Lung (tissue), 11 donors: ENCODE measurements at regions not wholly inside any gene's neighbourhood (a gene's known extent, or its start where the extent isn't known, plus 50 kb on each side); places are given as distances from the start of the nearest gene placed in this dataset.

Experiments used
- ATAC-seq: fragments of 200-7000 bp; cut with Tn5 transposase; one replicate; pipeline ENCODE4 v1.9.1; 2020; ENCODE audit warnings: moderate number of reproducible peaks; ENCODE audit not compliant: insufficient read depth, low FRiP score
- DNase-seq, 3 donors: peaks; one replicate each; pipeline ENCODE4 v3.0.0-alpha.2; 2013 to 2017
- H3K27ac ChIP-seq, 2 donors: one replicate each; pipeline ENCODE4 v1.5.1; 2013; ENCODE audit warnings: mild to moderate bottlenecking in 2 of 2, moderate library complexity in 2 of 2, control low read depth in 1 of 2, inconsistent platforms in 1 of 2, low read depth in 1 of 2, low read length in 1 of 2
- H3K27me3 ChIP-seq, 3 donors: one replicate each; pipeline ENCODE4 v1.5.1; 2013; ENCODE audit warnings: low read length in 2 of 3; ENCODE audit not compliant: control insufficient read depth in 3 of 3, insufficient read depth in 3 of 3
- H3K36me3 ChIP-seq, 4 donors: one replicate each; pipeline ENCODE4 v1.5.1; 2013; ENCODE audit warnings: low read length in 4 of 4, mild to moderate bottlenecking in 1 of 4, moderate library complexity in 1 of 4; ENCODE audit not compliant: control insufficient read depth in 4 of 4, insufficient read depth in 4 of 4
- H3K4me1 ChIP-seq, 5 donors: one replicate each; pipeline ENCODE4 v1.5.1; 2013; ENCODE audit warnings: low read length in 5 of 5, mild to moderate bottlenecking in 2 of 5, moderate library complexity in 1 of 5; ENCODE audit not compliant: control insufficient read depth in 5 of 5, insufficient read depth in 5 of 5
- H3K4me3 ChIP-seq: one replicate; pipeline ENCODE4 v1.5.1; 2013; ENCODE audit warnings: mild to moderate bottlenecking, control low read depth, moderate library complexity
- H3K9ac ChIP-seq, 2 donors: one replicate each; pipeline ENCODE4 v1.5.1; 2013; ENCODE audit warnings: low read length in 2 of 2, control low read depth in 1 of 2; ENCODE audit not compliant: insufficient read depth in 1 of 2
- H3K9me3 ChIP-seq, 4 donors: one replicate each; pipeline ENCODE4 v1.5.1; 2013; ENCODE audit warnings: low read length in 3 of 4, mild to moderate bottlenecking in 1 of 4, moderate library complexity in 1 of 4; ENCODE audit not compliant: control insufficient read depth in 4 of 4, insufficient read depth in 3 of 4
- WGBS, 2 donors: extraction: QIAGEN DNeasy Blood & Tissue Kit; methylation state at CpG; one replicate each; pipeline ENCODE4 v1.1.7; 2013; 5-methylcytosine and 5-hydroxymethylcytosine counted together
- TF ChIP-seq, protein P1 (sequence below): IDR thresholded peaks from 2 replicates; pipeline ENCODE4 v1.5.1; 2012; ENCODE audit warnings: mild to moderate bottlenecking; ENCODE audit errors: control extremely low read depth, extremely low read depth
- donor health status: control.
- donor health status: control.
- donor health status: Bipolar disorder and iron deficiency.
- donor health status: healthy.
- donor health status: DM: yes; HTN: yes; CAD: no.

DNA sequence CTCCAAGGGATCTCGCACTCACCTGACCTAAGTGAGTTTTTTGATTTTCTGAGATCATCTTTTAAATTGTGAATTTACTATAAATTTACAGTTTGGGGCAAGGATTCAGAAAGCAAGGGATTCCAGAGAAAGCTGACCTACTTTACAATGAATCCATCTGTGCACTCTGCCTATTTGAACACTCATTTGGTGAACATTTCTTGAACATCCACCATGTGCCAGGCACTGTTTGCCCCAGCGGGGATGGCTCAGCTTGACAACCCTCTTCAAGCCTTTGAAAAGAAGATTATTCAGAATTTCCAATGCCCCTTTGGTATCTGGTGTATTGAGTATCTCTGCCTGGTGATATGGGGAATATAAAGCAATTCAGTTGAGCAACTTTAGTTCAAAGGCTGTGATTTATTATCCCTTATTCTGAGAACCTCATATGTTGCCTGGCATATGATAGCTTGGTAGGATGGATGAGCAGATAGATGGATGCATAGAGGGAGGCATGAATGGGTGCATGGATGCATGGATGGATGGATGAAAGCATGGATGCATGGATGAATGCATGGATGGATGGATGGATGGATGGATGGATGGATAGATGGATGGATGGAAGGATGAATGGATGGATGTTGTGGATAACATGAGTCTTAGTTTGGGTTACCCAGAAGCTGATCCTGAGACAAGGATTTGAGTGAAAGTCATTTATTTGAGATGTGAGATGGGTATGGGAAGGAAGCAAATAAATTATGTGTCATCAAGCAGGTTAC lies 149.7 kb upstream of the ZNF366 start:
- no peaks in the 10 kb centered on the region for H3K4me1 ChIP-seq
- WGBS, 2 donors = 93 to 95% methylated on average over 2 of the region's 2 CpGs
- H3K27ac ChIP-seq = no peak overlapping the region
- no peak for ATAC-seq
- no peaks in the 10 kb centered on the region for H3K36me3 ChIP-seq
- DNase-seq = no peak
- no peak overlapping the region for H3K4me3 ChIP-seq
- H3K27me3 ChIP-seq = no peaks in the 10 kb centered on the region
- peaks cover 0 to 3% (median 0%) of the 10 kb centered on the region in 4 donors for H3K9me3 ChIP-seq
- no peak overlapping the region for H3K9ac ChIP-seq
- TF ChIP-seq, protein P1, sequence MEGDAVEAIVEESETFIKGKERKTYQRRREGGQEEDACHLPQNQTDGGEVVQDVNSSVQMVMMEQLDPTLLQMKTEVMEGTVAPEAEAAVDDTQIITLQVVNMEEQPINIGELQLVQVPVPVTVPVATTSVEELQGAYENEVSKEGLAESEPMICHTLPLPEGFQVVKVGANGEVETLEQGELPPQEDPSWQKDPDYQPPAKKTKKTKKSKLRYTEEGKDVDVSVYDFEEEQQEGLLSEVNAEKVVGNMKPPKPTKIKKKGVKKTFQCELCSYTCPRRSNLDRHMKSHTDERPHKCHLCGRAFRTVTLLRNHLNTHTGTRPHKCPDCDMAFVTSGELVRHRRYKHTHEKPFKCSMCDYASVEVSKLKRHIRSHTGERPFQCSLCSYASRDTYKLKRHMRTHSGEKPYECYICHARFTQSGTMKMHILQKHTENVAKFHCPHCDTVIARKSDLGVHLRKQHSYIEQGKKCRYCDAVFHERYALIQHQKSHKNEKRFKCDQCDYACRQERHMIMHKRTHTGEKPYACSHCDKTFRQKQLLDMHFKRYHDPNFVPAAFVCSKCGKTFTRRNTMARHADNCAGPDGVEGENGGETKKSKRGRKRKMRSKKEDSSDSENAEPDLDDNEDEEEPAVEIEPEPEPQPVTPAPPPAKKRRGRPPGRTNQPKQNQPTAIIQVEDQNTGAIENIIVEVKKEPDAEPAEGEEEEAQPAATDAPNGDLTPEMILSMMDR = no peak

DNA sequence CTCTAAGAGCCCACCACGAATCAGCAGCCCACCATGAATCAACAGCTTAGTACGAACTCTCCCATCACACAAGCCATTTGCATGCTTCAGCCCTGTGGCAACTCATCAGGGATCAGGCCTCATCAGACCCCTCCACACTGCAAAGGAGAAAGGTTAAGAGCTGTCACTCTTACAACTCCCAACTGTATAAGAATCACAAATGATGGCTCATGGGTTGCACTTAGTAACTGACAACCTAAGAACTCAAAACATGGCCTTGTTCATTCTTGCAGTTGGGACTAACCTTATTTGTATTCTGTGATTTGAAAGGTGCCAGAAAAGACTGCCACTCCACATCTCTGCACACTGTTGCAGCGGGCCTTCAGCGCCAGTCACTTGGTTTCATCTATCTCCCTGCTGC lies 149.1 kb upstream of the ZNF366 start:
- no peak for DNase-seq
- H3K36me3 ChIP-seq = no peaks in the 10 kb centered on the region
- H3K27ac ChIP-seq = no peak overlapping the region
- ATAC-seq = no peak
- TF ChIP-seq, protein P1 = no peak
- 88 to 90% methylated on average over 4 of the region's 4 CpGs for WGBS, 2 donors
- H3K4me1 ChIP-seq = no peaks in the 10 kb centered on the region
- no peak overlapping the region for H3K9ac ChIP-seq
- no peaks in the 10 kb centered on the region for H3K27me3 ChIP-seq
- H3K9me3 ChIP-seq = peaks cover 0 to 3% (median 0%) of the 10 kb centered on the region in 4 donors
- no peak overlapping the region for H3K4me3 ChIP-seq

DNA sequence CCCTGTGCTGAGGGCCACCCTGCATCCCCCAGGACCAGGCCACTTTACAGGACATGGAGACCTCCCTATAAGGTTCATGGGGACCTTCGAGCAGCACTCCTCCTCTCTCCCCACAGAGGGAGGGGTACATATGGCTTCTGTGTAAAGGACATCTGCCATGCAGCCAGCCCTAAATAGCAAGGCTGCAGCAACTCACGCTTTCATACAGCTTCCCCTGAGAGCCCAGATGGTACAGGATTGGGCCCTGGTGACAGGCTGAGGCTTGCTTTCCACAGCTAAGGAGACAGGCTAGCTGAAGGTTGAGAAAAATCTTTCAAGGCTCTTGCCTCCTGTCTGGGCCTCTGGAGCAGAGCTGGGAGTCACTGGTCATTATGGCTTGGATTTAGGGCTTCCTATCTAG lies 147.0 kb upstream of the ZNF366 start:
- ATAC-seq (no peak), DNase-seq (no peak)
- WGBS, 2 donors = 64 to 88% methylated on average over 2 of the region's 2 CpGs
- TF ChIP-seq, protein P1 = no peak
- Histone ChIP-seq H3K9ac (no peak overlapping the region), H3K27me3 (no peaks in the 10 kb centered on the region), H3K36me3 (no peaks in the 10 kb centered on the region), H3K9me3 (peaks cover 0 to 3% (median 0%) of the 10 kb centered on the region in 4 donors), H3K4me1 (no peaks in the 10 kb centered on the region), H3K27ac (no peak overlapping the region), H3K4me3 (no peak overlapping the region)

DNA sequence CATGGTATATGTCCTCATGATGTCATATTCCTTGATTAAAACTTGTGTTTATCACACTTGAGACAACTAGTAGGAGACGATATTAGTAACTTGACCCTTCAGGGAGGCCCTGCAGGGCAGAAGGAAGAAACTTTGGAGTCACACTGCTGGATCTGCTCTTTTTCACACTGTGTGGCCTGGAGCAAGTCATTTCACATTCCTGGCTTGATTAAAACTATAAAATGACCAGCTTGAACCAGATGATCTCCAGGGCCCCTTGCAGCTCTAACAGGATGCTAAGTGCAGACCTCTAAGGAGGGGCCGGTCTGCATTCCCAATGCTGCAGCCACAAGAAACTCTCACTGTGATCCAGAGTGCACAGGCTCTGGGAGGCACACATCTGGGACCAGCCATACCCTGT lies 146.4 kb upstream of the ZNF366 start:
- no peaks in the 10 kb centered on the region for H3K36me3 ChIP-seq
- H3K4me3 ChIP-seq = no peak overlapping the region
- H3K9ac ChIP-seq = no peak overlapping the region
- TF ChIP-seq, protein P1 = no peak
- H3K4me1 ChIP-seq = no peaks in the 10 kb centered on the region
- H3K27me3 ChIP-seq = no peaks in the 10 kb centered on the region
- ATAC-seq = no peak
- peaks cover 0 to 3% (median 0%) of the 10 kb centered on the region in 4 donors for H3K9me3 ChIP-seq
- WGBS, 2 donors = 79 to 87% methylated on average over 2 of the region's 2 CpGs
- no peak for DNase-seq
- no peak overlapping the region for H3K27ac ChIP-seq
